GM12878 (cell line): ENCODE measurements at regions not wholly inside any gene's neighbourhood (a gene's known extent, or its start where the extent isn't known, plus 50 kb on each side); places are given as distances from the start of the nearest gene placed in this dataset.

Experiments used
- ATAC-seq: fragments of 200-7000 bp; cut with Tn5 transposase; 3 replicates; pipeline ENCODE4 v1.9.1; 2020; ENCODE audit warnings: mild to moderate bottlenecking, moderate library complexity
- BruUV-seq: library from RNA; stranded (reverse); fragments of 400-500 nt; replicated peaks from 2 replicates; lab custom pipeline; 2021; lab: Mats Ljungman, UMichigan
- CTCF ChIA-PET: fragments of 300-600 bp; sonication (Branson Sonifier 250); formaldehyde crosslinking; extraction: SDS; loops from one replicate; lab custom pipeline; 2021; ENCODE audit warnings: inconsistent platforms; lab: Yijun Ruan, JAX
- POLR2A ChIA-PET: fragments of 350-600 bp; formaldehyde crosslinking; extraction: SDS; loops from one replicate; lab custom pipeline; 2021; ENCODE audit warnings: inconsistent platforms; lab: Charles Lee
- RAD21 ChIA-PET: fragments of 300-600 bp; sonication (Branson Sonifier 250); formaldehyde crosslinking; loops from one replicate; lab custom pipeline; 2023; ENCODE audit warnings: antibody characterized with exemption; ENCODE audit not compliant: unreplicated experiment; lab: Charles Lee
- SMC1A ChIA-PET: fragments of 300-600 bp; sonication (Branson Sonifier 250); formaldehyde crosslinking; loops from one replicate; lab custom pipeline; 2023; ENCODE audit not compliant: unreplicated experiment, uncharacterized antibody; lab: Charles Lee
- DNase-seq: peaks from one replicate; pipeline ENCODE4 v3.0.0-alpha.2; 2011; ENCODE audit warnings: low read depth, low spot score
- FAIRE-seq: peaks from 3 replicates; lab custom pipeline; 2011; peaks lifted over from hg19 to GRCh38; lab: Jason Lieb, UNC
- H2AFZ ChIP-seq: 2 replicates; pipeline ENCODE4 v1.6.0; 2011; ENCODE audit warnings: low read depth, low read length, control low read depth; ENCODE audit not compliant: control insufficient read depth
- H3K27ac ChIP-seq: 2 replicates; pipeline ENCODE4 v1.5.1; 2011; ENCODE audit warnings: control low read depth; ENCODE audit not compliant: control insufficient read depth, insufficient read depth
- H3K27me3 ChIP-seq, 2 experiments: replicated peaks in 1 of 2; 2 replicates each; pipeline versions ENCODE4 v1.6.0 to v1.6.1; 2011; ENCODE audit warnings: low read length in 1 of 2; ENCODE audit not compliant: control insufficient read depth in 2 of 2, insufficient read depth in 2 of 2
- H3K36me3 ChIP-seq, 2 experiments: 2 replicates each; pipeline ENCODE4 v1.5.1; 2011; ENCODE audit warnings: low read length in 1 of 2; ENCODE audit not compliant: control insufficient read depth in 2 of 2, insufficient read depth in 2 of 2
- H3K4me1 ChIP-seq: 2 replicates; pipeline ENCODE4 v1.6.1; 2011; ENCODE audit warnings: mild to moderate bottlenecking, low read length, moderate library complexity, mixed read lengths; ENCODE audit not compliant: control insufficient read depth, insufficient read depth
- H3K4me2 ChIP-seq: 2 replicates; pipeline ENCODE4 v1.6.0; 2011; ENCODE audit warnings: control low read depth; ENCODE audit not compliant: control insufficient read depth, insufficient read depth
- H3K4me3 ChIP-seq: fragments of 200-600 bp; sonication (generic); 2 replicates; pipeline ENCODE4 v1.5.1; 2016
- H3K79me2 ChIP-seq: 2 replicates; pipeline ENCODE4 v1.6.0; 2011; ENCODE audit warnings: low read length; ENCODE audit not compliant: control insufficient read depth, insufficient read depth
- H3K9ac ChIP-seq: 2 replicates; pipeline ENCODE4 v1.8.0; 2011; ENCODE audit warnings: low read length, control low read depth, mixed read lengths; ENCODE audit not compliant: control insufficient read depth, insufficient read depth
- H3K9me3 ChIP-seq: replicated peaks from 3 replicates; pipeline ENCODE4 v1.5.1; 2011; ENCODE audit warnings: mild to moderate bottlenecking, low read length; ENCODE audit not compliant: control insufficient read depth, insufficient read depth
- H4K20me1 ChIP-seq: 2 replicates; pipeline ENCODE4 v1.6.0; 2011; ENCODE audit not compliant: control insufficient read depth, insufficient read depth
- NR2F1 ChIP-seq: fragments of 450-650 bp; conservative IDR thresholded peaks from 2 replicates; pipeline ENCODE4 v1.6.1; 2017; ENCODE audit warnings: mild to moderate bottlenecking
- PAX5 ChIP-seq: IDR thresholded peaks from 2 replicates; pipeline ENCODE4 v1.6.1; 2011; ENCODE audit warnings: low read depth, low read length, borderline replicate concordance
- POLR2AphosphoS5 ChIP-seq: IDR thresholded peaks from 2 replicates; pipeline ENCODE4 v1.6.1; 2011; ENCODE audit warnings: mild to moderate bottlenecking, low read length, inconsistent platforms
- RCOR1 ChIP-seq: conservative IDR thresholded peaks from 2 replicates; pipeline ENCODE4 v1.6.1; 2012; ENCODE audit warnings: low read depth, low read length, improper control_type of control experiment
- WGBS: methylation state at CpG from one replicate; pipeline ENCODE4 v1.1.6; 2016; ENCODE audit warnings: low lambda C conversion rate; ENCODE audit not compliant: insufficient replicate concordance, insufficient coverage; ENCODE audit errors: missing lambda C conversion rate; 5-methylcytosine and 5-hydroxymethylcytosine counted together
- in situ Hi-C: fragments of 300-500 bp; cut with MboI; formaldehyde crosslinking; loops from 9 replicates; pipeline ENCODE4 v1.14.3; 2018; ENCODE audit warnings: mixed read lengths
- intact Hi-C: fragments of 100-400 bp; cut with micrococcal nuclease; formaldehyde crosslinking; loops from one replicate; pipeline ENCODE4 v1.14.2; 2022; ENCODE audit not compliant: unreplicated experiment
- TF ChIP-seq, protein P1 (sequence below), 3 experiments: IDR thresholded peaks in 2 of 3; conservative IDR thresholded peaks in 1 of 3; 2 replicates each; pipeline ENCODE4 v1.5.1; 2011; ENCODE audit warnings: low read depth in 3 of 3, low read length in 3 of 3, mild to moderate bottlenecking in 3 of 3, control low read depth in 2 of 3, moderate library complexity in 2 of 3, inconsistent platforms in 1 of 3, mixed read lengths in 1 of 3; ENCODE audit not compliant: control insufficient read depth in 2 of 3, insufficient read depth in 1 of 3; ENCODE audit errors: extremely low read depth in 1 of 3
- TF ChIP-seq, protein P2 (sequence below): IDR thresholded peaks from 2 replicates; pipeline ENCODE4 v1.6.1; 2011; ENCODE audit warnings: low read depth, mild to moderate bottlenecking, low read length, moderate library complexity, borderline replicate concordance; ENCODE audit errors: extremely low read depth

DNA sequence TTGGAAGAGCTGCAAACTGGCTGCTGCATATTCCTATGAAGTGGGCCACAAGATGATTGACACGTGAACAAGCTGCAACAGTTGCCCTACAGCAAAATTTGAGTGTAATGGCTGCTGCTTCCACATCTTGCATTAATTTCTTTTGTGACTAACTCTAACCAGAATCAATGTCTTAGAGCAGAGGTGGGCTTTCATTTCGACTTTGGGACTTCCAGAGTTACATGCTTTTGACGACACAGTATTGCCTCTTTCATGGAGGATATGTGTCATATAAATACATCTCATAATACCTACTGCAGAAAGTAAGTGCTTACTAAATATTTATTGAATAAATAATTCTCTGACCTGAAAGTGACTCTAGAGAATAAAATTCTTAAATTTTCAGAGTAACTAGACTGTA, 340.7 kb upstream of the KCNH8 start:
- Histone ChIP-seq H4K20me1 (no peaks in the 10 kb centered on the region), H3K27me3 (no peaks in the 10 kb centered on the region), H3K4me3 (no peak overlapping the region), H2AFZ (no peak overlapping the region), H3K79me2 (no peaks in the 10 kb centered on the region), H3K4me2 (no peak overlapping the region), H3K9ac (no peak overlapping the region), H3K27ac (no peak overlapping the region), H3K9me3 (no peaks in the 10 kb centered on the region), H3K4me1 (no peaks in the 10 kb centered on the region), H3K36me3 (no peaks in the 10 kb centered on the region)
- WGBS: 10% methylated on average over 3 of the region's 3 CpGs
- DNase-seq (no peak), ATAC-seq (no peak), FAIRE-seq (no peak)
- BruUV-seq: no TSS peak
- ChIA-PET POLR2A (no interaction called here), RAD21 (no interaction called here), CTCF (no interaction called here), SMC1A (no interaction called here)
- in situ Hi-C loops: no loop called here
- TF ChIP-seq, protein P1, sequence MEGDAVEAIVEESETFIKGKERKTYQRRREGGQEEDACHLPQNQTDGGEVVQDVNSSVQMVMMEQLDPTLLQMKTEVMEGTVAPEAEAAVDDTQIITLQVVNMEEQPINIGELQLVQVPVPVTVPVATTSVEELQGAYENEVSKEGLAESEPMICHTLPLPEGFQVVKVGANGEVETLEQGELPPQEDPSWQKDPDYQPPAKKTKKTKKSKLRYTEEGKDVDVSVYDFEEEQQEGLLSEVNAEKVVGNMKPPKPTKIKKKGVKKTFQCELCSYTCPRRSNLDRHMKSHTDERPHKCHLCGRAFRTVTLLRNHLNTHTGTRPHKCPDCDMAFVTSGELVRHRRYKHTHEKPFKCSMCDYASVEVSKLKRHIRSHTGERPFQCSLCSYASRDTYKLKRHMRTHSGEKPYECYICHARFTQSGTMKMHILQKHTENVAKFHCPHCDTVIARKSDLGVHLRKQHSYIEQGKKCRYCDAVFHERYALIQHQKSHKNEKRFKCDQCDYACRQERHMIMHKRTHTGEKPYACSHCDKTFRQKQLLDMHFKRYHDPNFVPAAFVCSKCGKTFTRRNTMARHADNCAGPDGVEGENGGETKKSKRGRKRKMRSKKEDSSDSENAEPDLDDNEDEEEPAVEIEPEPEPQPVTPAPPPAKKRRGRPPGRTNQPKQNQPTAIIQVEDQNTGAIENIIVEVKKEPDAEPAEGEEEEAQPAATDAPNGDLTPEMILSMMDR (IDR thresholded peaks at IDR 0.05 in 2 of 3, conservative IDR thresholded peaks at IDR 0.05 in 1 of 3; ENCODE audit: control insufficient read depth in 2 of 3, extremely low read depth in 1 of 3, insufficient read depth in 1 of 3, low read depth in 3 of 3, low read length in 3 of 3): no peak
- intact Hi-C loops: no loop called here

DNA sequence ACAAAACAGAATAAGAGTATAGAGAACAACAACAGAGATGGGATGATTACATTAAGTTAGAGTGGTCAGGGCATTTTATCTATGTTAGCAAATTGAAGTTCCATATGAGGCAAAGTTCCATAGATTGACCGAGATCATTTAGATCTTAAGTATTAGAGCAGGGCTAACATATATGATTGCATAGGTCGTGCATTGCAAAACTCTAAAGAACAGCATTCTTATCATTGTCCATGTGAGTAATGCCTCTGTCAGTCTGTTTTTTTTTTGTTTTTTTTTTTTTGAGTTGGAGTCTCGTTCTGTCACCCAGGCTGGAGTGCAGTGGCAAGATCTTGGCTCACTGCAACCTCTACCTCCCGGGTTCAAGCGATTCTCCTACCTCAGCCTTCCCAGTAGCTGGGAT, 341.7 kb upstream of the KCNH8 start:
- intact Hi-C loops (no loop called here), in situ Hi-C loops (no loop called here)
- Histone ChIP-seq H3K79me2 (no peaks in the 10 kb centered on the region), H4K20me1 (no peaks in the 10 kb centered on the region), H3K4me3 (no peak overlapping the region), H3K4me1 (no peaks in the 10 kb centered on the region), H3K4me2 (no peak overlapping the region), H3K9ac (no peak overlapping the region), H3K36me3 (no peaks in the 10 kb centered on the region), H2AFZ (no peak overlapping the region), H3K27ac (no peak overlapping the region), H3K9me3 (no peaks in the 10 kb centered on the region), H3K27me3 (no peaks in the 10 kb centered on the region)
- FAIRE-seq: no peak
- no peak for ATAC-seq
- ChIA-PET CTCF (no interaction called here), POLR2A (no interaction called here), RAD21 (no interaction called here), SMC1A (no interaction called here)
- no peak for TF ChIP-seq RCOR1
- no peak for TF ChIP-seq POLR2AphosphoS5
- no peak for TF ChIP-seq PAX5
- no peak for TF ChIP-seq NR2F1
- TF ChIP-seq, protein P2, sequence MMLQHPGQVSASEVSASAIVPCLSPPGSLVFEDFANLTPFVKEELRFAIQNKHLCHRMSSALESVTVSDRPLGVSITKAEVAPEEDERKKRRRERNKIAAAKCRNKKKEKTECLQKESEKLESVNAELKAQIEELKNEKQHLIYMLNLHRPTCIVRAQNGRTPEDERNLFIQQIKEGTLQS: no peak
- no peak for DNase-seq
- no TSS peak for BruUV-seq
- 9% methylated on average over 3 of the region's 5 CpGs for WGBS
